ENCODE measurements at regions not wholly inside any gene's neighbourhood (a gene's known extent, or its start where the extent isn't known, plus 50 kb on each side); places are given as distances from the start of the nearest gene placed in this dataset.

GRCh38 chr5:17992291-17992690, 358.0 kb downstream of the TAF11L14 start:
- Histone ChIP-seq H3K36me3 (no peaks in the 10 kb centered on the region), H3K27ac (no peak overlapping the region), H3K4me3 (no peak overlapping the region), H3K9me3 (no peaks in the 10 kb centered on the region), H3K4me1 (no peaks in the 10 kb centered on the region), H3K27me3 (no peaks in the 10 kb centered on the region)
- DNase-seq, result no peak
- TF ChIP-seq CTCF (IDR thresholded peaks at IDR 0.05), result no peak
- TF ChIP-seq POLR2A (IDR thresholded peaks at IDR 0.05), result no peak
- intact Hi-C loops (cut with DNase I; ENCODE audit: low total_unique reads), result no loop called here

GRCh38 chr5:17995997-17996396, 361.7 kb downstream of the TAF11L14 start:
- no peak overlapping the region for H3K27ac ChIP-seq
- H3K27me3 ChIP-seq, result no peaks in the 10 kb centered on the region
- intact Hi-C loops (cut with DNase I; ENCODE audit: low total_unique reads), result no loop called here
- no peak for DNase-seq
- no peak for TF ChIP-seq POLR2A (IDR thresholded peaks at IDR 0.05)
- no peak for TF ChIP-seq CTCF (IDR thresholded peaks at IDR 0.05)
- H3K9me3 ChIP-seq, result no peaks in the 10 kb centered on the region
- no peaks in the 10 kb centered on the region for H3K4me1 ChIP-seq
- H3K36me3 ChIP-seq, result no peaks in the 10 kb centered on the region
- no peak overlapping the region for H3K4me3 ChIP-seq

GRCh38 chr5:17999858-18000257, 365.6 kb downstream of the TAF11L14 start:
- TF ChIP-seq CTCF (IDR thresholded peaks at IDR 0.05), result no peak
- no peak for TF ChIP-seq POLR2A (IDR thresholded peaks at IDR 0.05)
- H3K36me3 ChIP-seq, result no peaks in the 10 kb centered on the region
- intact Hi-C loops (cut with DNase I; ENCODE audit: low total_unique reads), result no loop called here
- H3K9me3 ChIP-seq, result no peaks in the 10 kb centered on the region
- H3K4me1 ChIP-seq, result no peaks in the 10 kb centered on the region
- H3K27me3 ChIP-seq, result no peaks in the 10 kb centered on the region
- H3K27ac ChIP-seq, result no peak overlapping the region
- DNase-seq, result no peak
- H3K4me3 ChIP-seq, result no peak overlapping the region

GRCh38 chr5:18000744-18001143, 366.5 kb downstream of the TAF11L14 start:
- Histone ChIP-seq H3K4me1 (no peaks in the 10 kb centered on the region), H3K4me3 (no peak overlapping the region), H3K36me3 (no peaks in the 10 kb centered on the region), H3K27ac (no peak overlapping the region), H3K9me3 (no peaks in the 10 kb centered on the region), H3K27me3 (no peaks in the 10 kb centered on the region)
- DNase-seq, result no peak
- TF ChIP-seq CTCF (IDR thresholded peaks at IDR 0.05), result no peak
- TF ChIP-seq POLR2A (IDR thresholded peaks at IDR 0.05), result no peak
- intact Hi-C loops (cut with DNase I; ENCODE audit: low total_unique reads), result no loop called here

- Histone ChIP-seq H3K27ac (no peak overlapping the region), H3K4me1 (no peaks in the 10 kb centered on the region), H3K9me3 (no peaks in the 10 kb centered on the region), H3K4me3 (no peak overlapping the region), H3K27me3 (no peaks in the 10 kb centered on the region), H3K36me3 (no peaks in the 10 kb centered on the region)
- no peak for TF ChIP-seq CTCF (IDR thresholded peaks at IDR 0.05)
- TF ChIP-seq POLR2A (IDR thresholded peaks at IDR 0.05), result no peak
- no peak for DNase-seq
- intact Hi-C loops (cut with DNase I; ENCODE audit: low total_unique reads), result no loop called here
Observed at GRCh38 chr5:18003312-18003711, 369.1 kb downstream of the TAF11L14 start.

Measured in uterus (tissue), 3 donors.